ENCODE measurements at regions not wholly inside any gene's neighbourhood (a gene's known extent, or its start where the extent isn't known, plus 50 kb on each side); places are given as distances from the start of the nearest gene placed in this dataset.

GRCh38 chr2:15692551-15693377 lies 101.1 kb downstream of the DDX1 start:
- H3K4me3 ChIP-seq: no peak overlapping the region
- TF ChIP-seq CTCF (IDR thresholded peaks at IDR 0.05 in 8 of 11, conservative IDR thresholded peaks at IDR 0.05 in 3 of 11) (no peak), POLR2A (IDR thresholded peaks at IDR 0.05) (no peak), POLR2AphosphoS5 (IDR thresholded peaks at IDR 0.05) (no peak)
- no peak for DNase-seq
- no peak overlapping the region for H3K27ac ChIP-seq
- peaks cover 0 to 6% (median 3%) of the 10 kb centered on the region in 6 donors for H3K4me1 ChIP-seq
- 88 to 93% (median 90%) methylated on average over 15 of the region's 15 CpGs for WGBS, 5 donors
- H3K36me3 ChIP-seq: no peaks in the 10 kb centered on the region
- intact Hi-C loops (cut with DNase I; ENCODE audit: low total_unique reads): no loop called here
- H3K9me3 ChIP-seq: no peaks in the 10 kb centered on the region
- H3K27me3 ChIP-seq (replicated peaks in 1 of 7): peaks cover 0 to 28% (median 0%) of the 10 kb centered on the region in 7 donors

DNA sequence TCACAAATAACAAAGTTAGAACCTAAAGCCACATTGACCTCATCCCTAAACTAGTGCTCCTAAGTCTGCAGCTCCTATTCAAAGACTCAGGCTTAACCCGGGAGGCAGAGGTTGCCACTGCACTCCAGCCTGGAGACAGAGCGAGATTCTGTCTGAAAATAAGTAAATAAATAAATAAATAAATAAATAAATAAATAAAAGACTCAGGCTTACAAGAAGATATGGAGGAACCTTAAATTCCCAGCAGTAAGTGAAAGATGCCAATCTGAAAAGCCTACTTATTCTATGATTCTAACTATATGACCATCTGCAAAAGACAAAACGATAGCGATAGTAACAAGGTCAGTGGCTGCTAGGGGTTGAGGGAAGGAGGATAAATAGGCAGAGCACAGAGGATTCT lies 101.7 kb downstream of the DDX1 start:
- 87 to 99% (median 94%) methylated on average over 4 of the region's 4 CpGs for WGBS, 5 donors
- Histone ChIP-seq H3K4me3 (no peak overlapping the region), H3K27me3 (replicated peaks in 1 of 7) (peaks cover 0 to 22% (median 0%) of the 10 kb centered on the region in 7 donors), H3K36me3 (no peaks in the 10 kb centered on the region), H3K9me3 (no peaks in the 10 kb centered on the region), H3K4me1 (peaks cover 0 to 6% (median 3%) of the 10 kb centered on the region in 6 donors), H3K27ac (no peak overlapping the region)
- intact Hi-C loops (cut with DNase I; ENCODE audit: low total_unique reads): no loop called here
- no peak for TF ChIP-seq CTCF (IDR thresholded peaks at IDR 0.05 in 8 of 11, conservative IDR thresholded peaks at IDR 0.05 in 3 of 11)
- no peak for TF ChIP-seq POLR2A (IDR thresholded peaks at IDR 0.05)
- no peak for TF ChIP-seq POLR2AphosphoS5 (IDR thresholded peaks at IDR 0.05)
- no peak for DNase-seq

GRCh38 chr2:15693926-15694588 lies 102.4 kb downstream of the DDX1 start:
- Histone ChIP-seq H3K27ac (no peak overlapping the region), H3K4me3 (no peak overlapping the region), H3K36me3 (no peaks in the 10 kb centered on the region), H3K27me3 (replicated peaks in 1 of 7) (peaks cover 0 to 16% (median 0%) of the 10 kb centered on the region in 7 donors), H3K4me1 (peaks cover 0 to 6% (median 3%) of the 10 kb centered on the region in 6 donors), H3K9me3 (no peaks in the 10 kb centered on the region)
- TF ChIP-seq POLR2AphosphoS5 (IDR thresholded peaks at IDR 0.05): no peak
- TF ChIP-seq CTCF (IDR thresholded peaks at IDR 0.05 in 8 of 11, conservative IDR thresholded peaks at IDR 0.05 in 3 of 11): no peak
- TF ChIP-seq POLR2A (IDR thresholded peaks at IDR 0.05): no peak
- WGBS, 5 donors: 71 to 81% (median 78%) methylated on average over 16 of the region's 16 CpGs
- intact Hi-C loops (cut with DNase I; ENCODE audit: low total_unique reads): no loop called here
- DNase-seq: no peak

DNA sequence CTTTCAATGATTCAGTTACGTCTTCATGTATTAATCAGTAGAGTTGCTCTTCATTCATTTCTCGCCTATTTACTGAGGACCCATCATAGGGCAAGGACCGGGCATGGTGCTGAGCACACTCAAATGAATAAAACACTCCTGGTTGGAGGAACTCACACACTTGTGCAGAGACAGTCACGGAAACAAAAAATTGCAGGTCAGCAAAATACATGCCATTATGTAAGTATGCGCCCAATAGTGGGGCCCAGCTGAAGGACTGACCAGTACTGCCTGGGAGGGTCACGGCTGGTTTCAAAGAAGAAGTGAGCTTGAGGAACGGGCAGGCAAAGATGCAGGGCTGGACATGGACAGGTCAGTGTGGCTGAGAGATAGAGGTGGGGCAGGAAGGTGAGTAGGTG lies 102.9 kb downstream of the DDX1 start:
- H3K4me1 ChIP-seq: peaks cover 0 to 1% (median under 1%) of the 10 kb centered on the region in 6 donors
- peaks cover 0 to 10% (median 0%) of the 10 kb centered on the region in 7 donors for H3K27me3 ChIP-seq (replicated peaks in 1 of 7)
- WGBS, 5 donors: 72 to 85% (median 81%) methylated on average over 7 of the region's 7 CpGs
- no peaks in the 10 kb centered on the region for H3K36me3 ChIP-seq
- intact Hi-C loops (cut with DNase I; ENCODE audit: low total_unique reads): no loop called here
- DNase-seq: no peak
- H3K9me3 ChIP-seq: no peaks in the 10 kb centered on the region
- H3K27ac ChIP-seq: no peak overlapping the region
- TF ChIP-seq POLR2A (IDR thresholded peaks at IDR 0.05) (no peak), CTCF (IDR thresholded peaks at IDR 0.05 in 8 of 11, conservative IDR thresholded peaks at IDR 0.05 in 3 of 11) (no peak), POLR2AphosphoS5 (IDR thresholded peaks at IDR 0.05) (no peak)
- H3K4me3 ChIP-seq: no peak overlapping the region

All from spleen (tissue), 11 donors.